GM12874 (cell line): ENCODE measurements at regions not wholly inside any gene's neighbourhood (a gene's known extent, or its start where the extent isn't known, plus 50 kb on each side); places are given as distances from the start of the nearest gene placed in this dataset.

Experiments used
- TF ChIP-seq, protein P1 (sequence below): IDR thresholded peaks from 2 replicates; pipeline ENCODE4 v1.5.1; 2011; ENCODE audit warnings: low read depth, mild to moderate bottlenecking, control low read depth, low read length, moderate library complexity; ENCODE audit not compliant: insufficient read depth

DNA sequence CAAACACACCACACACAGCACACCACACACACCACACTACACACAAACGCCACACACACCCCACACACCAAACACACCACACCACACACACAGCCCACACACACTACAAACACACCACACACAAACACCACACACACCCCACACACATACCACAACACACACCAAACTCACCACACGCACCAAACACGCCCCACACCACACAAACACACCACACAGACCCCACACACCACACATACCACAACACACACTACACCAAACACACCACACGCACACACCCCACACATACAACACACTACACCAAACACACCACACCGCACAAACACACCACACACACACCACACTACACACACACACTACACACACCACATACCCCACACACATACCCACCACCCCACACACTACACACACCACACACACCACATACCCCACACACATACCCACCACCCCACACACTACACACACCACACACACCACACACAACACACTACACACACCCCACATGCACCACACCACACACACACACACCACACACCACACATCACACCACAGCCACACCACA, 151.2 kb downstream of the ERCC6L2 start:
- TF ChIP-seq, protein P1, sequence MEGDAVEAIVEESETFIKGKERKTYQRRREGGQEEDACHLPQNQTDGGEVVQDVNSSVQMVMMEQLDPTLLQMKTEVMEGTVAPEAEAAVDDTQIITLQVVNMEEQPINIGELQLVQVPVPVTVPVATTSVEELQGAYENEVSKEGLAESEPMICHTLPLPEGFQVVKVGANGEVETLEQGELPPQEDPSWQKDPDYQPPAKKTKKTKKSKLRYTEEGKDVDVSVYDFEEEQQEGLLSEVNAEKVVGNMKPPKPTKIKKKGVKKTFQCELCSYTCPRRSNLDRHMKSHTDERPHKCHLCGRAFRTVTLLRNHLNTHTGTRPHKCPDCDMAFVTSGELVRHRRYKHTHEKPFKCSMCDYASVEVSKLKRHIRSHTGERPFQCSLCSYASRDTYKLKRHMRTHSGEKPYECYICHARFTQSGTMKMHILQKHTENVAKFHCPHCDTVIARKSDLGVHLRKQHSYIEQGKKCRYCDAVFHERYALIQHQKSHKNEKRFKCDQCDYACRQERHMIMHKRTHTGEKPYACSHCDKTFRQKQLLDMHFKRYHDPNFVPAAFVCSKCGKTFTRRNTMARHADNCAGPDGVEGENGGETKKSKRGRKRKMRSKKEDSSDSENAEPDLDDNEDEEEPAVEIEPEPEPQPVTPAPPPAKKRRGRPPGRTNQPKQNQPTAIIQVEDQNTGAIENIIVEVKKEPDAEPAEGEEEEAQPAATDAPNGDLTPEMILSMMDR = no peak

DNA sequence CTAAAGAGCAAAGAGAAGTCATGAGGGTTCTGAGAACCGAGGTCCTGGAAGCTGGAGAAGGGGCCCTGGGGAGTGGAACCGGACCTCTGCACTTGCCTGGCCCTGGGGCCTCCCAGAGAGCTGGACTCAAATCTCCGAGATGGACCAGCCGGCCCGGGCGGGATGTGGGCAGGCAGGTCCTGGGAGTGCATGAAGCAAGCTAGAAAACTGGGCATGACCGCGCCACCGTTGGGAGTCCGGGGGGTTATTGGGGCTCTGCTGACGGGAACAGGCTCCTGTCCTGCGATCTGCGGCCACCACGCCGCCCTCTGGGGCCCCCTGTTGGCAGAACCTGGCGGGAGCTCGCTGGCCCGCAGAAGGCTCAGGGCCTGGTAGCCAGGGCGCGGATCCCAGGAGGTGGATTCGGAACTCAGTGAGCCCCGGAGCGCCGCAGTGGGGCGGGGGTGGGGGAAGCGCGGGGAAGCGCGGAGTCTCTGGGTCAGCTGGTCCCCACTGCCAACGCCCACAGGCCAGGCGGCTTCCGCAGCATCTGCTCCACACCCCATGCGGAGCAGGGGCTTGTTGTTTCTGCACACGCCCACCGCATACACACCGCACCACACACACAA, 150.6 kb downstream of the ERCC6L2 start:
- TF ChIP-seq, protein P1 = peak; percentile 56

DNA sequence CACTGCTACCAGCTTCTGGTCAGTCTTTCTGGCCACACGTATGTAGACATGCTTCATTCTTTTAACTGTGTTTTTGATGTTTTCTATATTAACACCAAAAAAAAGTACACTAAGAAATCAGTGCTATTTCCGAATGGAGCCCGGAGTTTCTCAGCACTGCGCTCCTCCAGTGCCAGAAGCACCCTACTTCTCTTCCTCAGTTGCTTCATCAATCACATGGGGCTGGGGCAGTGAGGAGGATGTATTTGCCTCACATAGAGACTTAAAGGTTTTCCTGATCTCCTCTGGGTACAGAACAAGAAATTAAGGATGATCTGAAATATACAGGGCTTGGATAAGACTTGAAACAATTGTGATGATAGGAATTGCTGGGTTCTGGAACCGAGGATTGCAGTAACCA, 148.0 kb downstream of the ERCC6L2 start:
- TF ChIP-seq, protein P1 = no peak

DNA sequence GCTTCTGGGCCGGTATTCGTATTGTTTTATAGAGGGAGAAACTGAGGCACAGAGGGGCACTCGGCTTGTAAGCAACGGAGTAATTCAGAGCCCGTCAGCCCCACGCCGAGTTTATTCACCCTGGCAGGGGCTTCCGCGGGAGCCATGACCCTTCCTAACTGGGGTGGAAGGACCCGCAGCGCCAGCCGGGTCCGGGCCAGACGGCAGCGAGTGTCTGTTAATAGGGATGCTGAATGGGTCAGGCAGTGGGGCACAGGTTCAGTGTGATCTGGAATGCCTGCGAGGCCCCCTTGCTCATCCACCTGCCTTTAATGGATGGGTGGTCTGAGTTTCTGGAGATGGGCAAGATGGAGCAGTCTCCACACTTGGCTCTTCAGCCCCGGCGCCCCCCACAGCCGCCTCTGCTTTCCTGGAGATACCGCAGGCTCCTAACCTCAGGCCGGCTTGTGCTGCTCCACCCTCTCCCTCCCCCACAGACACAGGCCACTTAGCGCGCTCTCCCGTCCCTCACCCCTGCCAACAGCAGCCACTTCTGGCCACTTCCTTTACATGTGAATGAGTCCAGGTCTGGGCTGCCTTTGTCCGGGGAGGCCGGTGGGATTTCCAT, 147.1 kb downstream of the ERCC6L2 start:
- TF ChIP-seq, protein P1 = no peak

DNA sequence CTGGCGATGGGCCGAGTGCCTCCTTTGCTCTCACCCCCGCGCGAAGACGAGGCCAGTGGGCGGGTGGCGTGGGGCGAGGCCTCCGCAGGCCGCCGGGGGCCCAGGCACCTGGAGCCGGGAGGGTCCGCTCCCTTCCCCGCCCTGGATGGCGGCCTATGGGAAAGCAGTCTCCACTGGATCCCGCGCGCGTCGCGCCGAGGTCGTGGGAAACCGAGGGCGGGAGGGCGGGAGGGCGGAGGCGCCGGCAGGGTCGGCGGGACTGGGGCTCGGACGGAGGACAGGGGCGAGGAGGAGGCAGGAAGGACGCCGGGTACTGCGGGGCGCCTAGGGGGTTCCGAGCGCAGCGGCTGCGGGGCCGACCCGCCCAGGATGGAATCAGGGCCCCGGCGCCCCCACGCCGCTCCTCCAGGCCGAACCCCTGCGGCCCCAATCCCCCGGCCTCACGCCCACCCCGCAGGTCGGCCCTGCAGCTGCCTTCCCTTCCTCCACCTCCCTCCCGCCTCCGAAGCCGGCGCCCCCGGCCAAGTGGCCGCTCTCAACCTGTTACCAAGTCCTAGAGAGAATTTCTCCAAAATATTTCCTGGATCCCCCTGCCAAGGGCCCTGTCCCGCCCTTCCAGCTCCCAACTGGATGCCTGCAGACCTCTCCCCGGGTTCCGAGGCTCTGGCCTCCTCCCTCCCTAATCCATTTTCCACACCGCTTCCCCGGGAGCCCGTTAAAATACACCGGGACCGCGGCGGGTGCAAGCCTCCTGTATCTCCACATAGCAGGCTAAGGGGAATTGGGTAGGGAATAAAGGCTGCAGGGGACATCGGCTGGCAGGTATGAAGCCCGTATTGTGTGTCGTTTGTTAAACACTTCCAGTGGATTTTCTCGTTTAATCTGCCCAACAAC, 146.3 kb downstream of the ERCC6L2 start:
- TF ChIP-seq, protein P1 = no peak

DNA sequence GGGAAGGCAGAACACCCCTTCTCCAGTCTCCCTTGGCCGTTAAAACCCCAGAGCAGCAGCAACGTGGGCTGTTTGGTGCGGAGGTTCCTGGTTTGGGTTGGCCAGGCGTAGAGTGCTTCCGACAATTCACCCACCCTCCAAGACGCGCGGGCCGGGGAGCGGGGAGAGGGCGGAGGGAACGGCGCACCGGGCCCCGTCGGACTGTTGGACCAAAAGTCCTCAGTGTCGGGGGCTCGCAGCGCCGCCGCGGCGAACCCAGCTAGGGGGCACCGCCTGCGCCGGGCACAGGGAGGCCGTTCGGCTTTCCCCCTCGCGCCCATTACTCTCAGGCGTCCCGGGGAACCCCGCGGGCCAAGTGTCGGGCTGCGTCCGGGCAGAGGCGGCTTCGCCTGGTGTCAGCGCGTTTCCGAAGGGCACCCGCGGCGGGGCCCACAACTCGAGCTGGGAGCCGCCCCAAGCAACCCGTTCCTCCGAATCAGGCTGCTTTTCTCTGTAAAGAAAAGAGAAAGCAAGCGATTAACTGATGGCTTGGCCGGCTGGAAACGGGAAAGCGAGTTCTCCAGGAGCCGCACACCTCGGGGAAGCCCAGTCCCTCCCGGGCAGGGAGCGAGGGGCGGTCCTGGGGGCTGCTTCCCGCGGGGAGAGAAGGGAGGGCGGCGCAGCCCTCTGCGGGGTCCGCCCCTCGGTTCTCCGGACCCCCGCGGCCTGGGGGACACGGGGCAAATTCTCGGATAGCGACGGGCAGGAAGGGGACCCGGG, 145.5 kb downstream of the ERCC6L2 start:
- TF ChIP-seq, protein P1 = no peak

DNA sequence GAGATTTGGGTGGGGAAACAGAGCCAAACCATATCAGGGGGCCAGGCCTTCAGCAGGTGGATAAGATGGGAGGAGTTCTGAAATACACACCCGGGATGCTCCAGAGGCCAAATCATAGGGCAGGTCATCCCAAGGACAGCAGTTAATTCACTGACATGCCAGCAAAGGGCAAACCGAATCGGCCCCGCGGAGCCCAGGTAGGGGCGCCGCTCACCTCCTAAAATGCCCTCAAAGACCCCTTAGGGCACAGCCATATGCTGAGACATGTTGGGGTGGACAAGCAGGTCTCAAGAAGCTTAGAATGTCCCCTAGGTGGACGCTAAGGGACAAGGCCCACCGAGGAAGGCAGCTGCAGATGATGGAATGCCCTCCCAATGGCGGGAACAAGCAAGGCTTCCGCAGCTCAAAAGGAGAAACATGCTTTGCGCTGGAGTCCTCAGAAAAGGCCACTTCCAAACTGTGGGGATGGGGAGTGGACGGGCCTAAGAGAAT, 144.9 kb downstream of the ERCC6L2 start:
- TF ChIP-seq, protein P1 = no peak
